ENCODE measurements at regions not wholly inside any gene's neighbourhood (a gene's known extent, or its start where the extent isn't known, plus 50 kb on each side); places are given as distances from the start of the nearest gene placed in this dataset.

DNA sequence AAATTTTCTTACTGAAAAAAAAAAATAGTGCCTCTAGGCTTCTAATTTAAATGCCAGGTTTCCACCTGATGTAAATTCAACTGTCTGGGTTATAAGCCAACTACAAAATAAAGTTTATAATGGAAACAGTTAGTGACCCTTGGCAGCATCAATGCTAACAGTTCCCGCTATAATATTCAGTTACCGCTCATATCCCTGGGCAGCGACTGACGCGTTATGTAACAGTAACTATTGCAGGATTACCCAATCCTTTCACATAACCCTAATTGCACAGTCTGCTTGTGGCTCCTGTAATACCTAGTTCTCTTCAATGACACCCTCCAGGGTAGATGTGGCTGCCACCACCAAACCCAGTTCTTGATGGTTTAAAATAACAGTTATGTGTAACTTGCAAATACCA, 208.6 kb downstream of the MOXD1 start:
- TF ChIP-seq POLR2A (IDR thresholded peaks at IDR 0.05; ENCODE audit: control extremely low read depth in 1 of 2, low read depth in 2 of 2, low read length in 2 of 2), result no peak
- no peak for TF ChIP-seq CHD1 (IDR thresholded peaks at IDR 0.05; ENCODE audit: low read depth, low read length)
- TF ChIP-seq RAD21 (IDR thresholded peaks at IDR 0.05 in 1 of 2, conservative IDR thresholded peaks at IDR 0.05 in 1 of 2; ENCODE audit: low read depth in 2 of 2, low read length in 2 of 2), result no peak
- TF ChIP-seq EZH2 (IDR thresholded peaks at IDR 0.05; ENCODE audit: low read depth, low read length, severe bottlenecking), result no peak
- no peak for TF ChIP-seq SP1 (IDR thresholded peaks at IDR 0.05; ENCODE audit: low read depth, low read length)

Data from H1 (cell line).